ENCODE measurements at regions not wholly inside any gene's neighbourhood (a gene's known extent, or its start where the extent isn't known, plus 50 kb on each side); places are given as distances from the start of the nearest gene placed in this dataset.
"Not testable (repeated sequence)": the region's sequence is repeated elsewhere in the genome, so short reads cannot be mapped to it uniquely, and the experiment has no call there.

DNA sequence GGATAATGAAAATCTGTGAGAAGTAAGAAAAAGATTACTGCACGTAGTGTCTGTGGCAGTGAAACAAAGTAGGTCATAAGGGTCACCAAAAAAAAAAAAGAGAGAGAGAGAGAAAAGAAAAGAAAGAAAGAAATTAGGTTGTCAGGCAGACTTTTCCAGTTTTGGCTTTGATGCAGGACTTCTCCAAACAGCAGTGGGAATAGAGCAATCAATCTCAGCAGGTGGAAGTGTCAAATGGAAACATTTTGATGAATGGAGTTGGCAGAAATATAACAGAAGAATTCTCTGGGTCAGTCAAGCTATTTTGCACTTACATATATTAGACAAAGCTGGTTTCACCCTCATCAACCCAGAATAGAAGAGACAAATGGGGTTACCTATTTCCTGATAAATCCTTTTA, 745.8 kb downstream of the SLC6A15 start:
- TF ChIP-seq, protein P1, sequence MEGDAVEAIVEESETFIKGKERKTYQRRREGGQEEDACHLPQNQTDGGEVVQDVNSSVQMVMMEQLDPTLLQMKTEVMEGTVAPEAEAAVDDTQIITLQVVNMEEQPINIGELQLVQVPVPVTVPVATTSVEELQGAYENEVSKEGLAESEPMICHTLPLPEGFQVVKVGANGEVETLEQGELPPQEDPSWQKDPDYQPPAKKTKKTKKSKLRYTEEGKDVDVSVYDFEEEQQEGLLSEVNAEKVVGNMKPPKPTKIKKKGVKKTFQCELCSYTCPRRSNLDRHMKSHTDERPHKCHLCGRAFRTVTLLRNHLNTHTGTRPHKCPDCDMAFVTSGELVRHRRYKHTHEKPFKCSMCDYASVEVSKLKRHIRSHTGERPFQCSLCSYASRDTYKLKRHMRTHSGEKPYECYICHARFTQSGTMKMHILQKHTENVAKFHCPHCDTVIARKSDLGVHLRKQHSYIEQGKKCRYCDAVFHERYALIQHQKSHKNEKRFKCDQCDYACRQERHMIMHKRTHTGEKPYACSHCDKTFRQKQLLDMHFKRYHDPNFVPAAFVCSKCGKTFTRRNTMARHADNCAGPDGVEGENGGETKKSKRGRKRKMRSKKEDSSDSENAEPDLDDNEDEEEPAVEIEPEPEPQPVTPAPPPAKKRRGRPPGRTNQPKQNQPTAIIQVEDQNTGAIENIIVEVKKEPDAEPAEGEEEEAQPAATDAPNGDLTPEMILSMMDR (IDR thresholded peaks at IDR 0.05; ENCODE audit: unreplicated experiment) = no peak
- Mint-ChIP-seq H3K27me3 (no peaks in the 10 kb centered on the region), H3K4me3 (ENCODE audit: low read depth) (no peak overlapping the region), H3K4me1 (ENCODE audit: low read depth) (peaks cover 9% of the 10 kb centered on the region), H3K36me3 (ENCODE audit: insufficient read depth) (no peaks in the 10 kb centered on the region), H3K9me3 (ENCODE audit: low read depth) (no peaks in the 10 kb centered on the region), H3K27ac (no peak overlapping the region)
- DNase-seq (ENCODE audit: low spot score, unreplicated experiment) = no peak

- H3K36me3 Mint-ChIP-seq (ENCODE audit: insufficient read depth) = no peaks in the 10 kb centered on the region
These were observed 746.5 kb downstream of the SLC6A15 start for GRCh38 chr12:84165998-84166571.

GRCh38 chr12:84161296-84161695, 751.3 kb downstream of the SLC6A15 start:
- no peaks in the 10 kb centered on the region for H3K36me3 Mint-ChIP-seq (ENCODE audit: insufficient read depth)
- H3K9me3 Mint-ChIP-seq (ENCODE audit: low read depth) = no peaks in the 10 kb centered on the region
- H3K4me1 Mint-ChIP-seq (ENCODE audit: low read depth) = peaks cover 2% of the 10 kb centered on the region
- no peaks in the 10 kb centered on the region for H3K27me3 Mint-ChIP-seq
- no peak overlapping the region for H3K4me3 Mint-ChIP-seq (ENCODE audit: low read depth)
- H3K27ac Mint-ChIP-seq = no peak overlapping the region
- DNase-seq (ENCODE audit: low spot score, unreplicated experiment) = no peak
- TF ChIP-seq, protein P1 (IDR thresholded peaks at IDR 0.05; ENCODE audit: unreplicated experiment) = no peak

More at GRCh38 chr12:84165998-84166571, 746.5 kb downstream of the SLC6A15 start:
- TF ChIP-seq, protein P1 (IDR thresholded peaks at IDR 0.05; ENCODE audit: unreplicated experiment) = no peak
- Mint-ChIP-seq H3K27ac (no peak overlapping the region), H3K27me3 (no peaks in the 10 kb centered on the region), H3K9me3 (ENCODE audit: low read depth) (no peaks in the 10 kb centered on the region), H3K4me1 (ENCODE audit: low read depth) (peaks cover 9% of the 10 kb centered on the region), H3K4me3 (ENCODE audit: low read depth) (no peak overlapping the region)
- DNase-seq (ENCODE audit: low spot score, unreplicated experiment) = no peak

DNA sequence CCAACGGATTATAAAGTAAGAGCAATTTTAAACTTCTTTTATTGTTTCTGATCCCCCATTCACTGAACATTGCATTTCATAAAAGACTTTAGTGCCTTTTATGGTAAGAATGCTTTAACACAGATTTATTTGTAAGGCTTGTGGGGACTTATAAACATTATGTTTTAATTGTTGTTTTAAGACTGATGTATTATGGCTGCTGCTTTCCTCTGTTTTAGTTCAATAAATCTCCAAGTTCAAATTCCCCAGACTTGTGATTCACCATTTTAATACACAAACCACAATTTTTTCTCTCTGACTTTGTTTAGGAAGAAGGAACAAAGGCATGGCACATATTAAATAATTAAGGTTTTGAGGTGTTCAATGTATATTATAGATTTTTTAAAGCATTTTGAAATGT, 753.3 kb downstream of the SLC6A15 start:
- H3K36me3 Mint-ChIP-seq (ENCODE audit: insufficient read depth) = no peaks in the 10 kb centered on the region
- no peaks in the 10 kb centered on the region for H3K27me3 Mint-ChIP-seq
- H3K4me1 Mint-ChIP-seq (ENCODE audit: low read depth) = no peaks in the 10 kb centered on the region
- no peak for DNase-seq (ENCODE audit: low spot score, unreplicated experiment)
- TF ChIP-seq, protein P1 (IDR thresholded peaks at IDR 0.05; ENCODE audit: unreplicated experiment) = no peak
- no peaks in the 10 kb centered on the region for H3K9me3 Mint-ChIP-seq (ENCODE audit: low read depth)
- H3K4me3 Mint-ChIP-seq (ENCODE audit: low read depth) = no peak overlapping the region
- H3K27ac Mint-ChIP-seq = no peak overlapping the region

GRCh38 chr12:84157170-84157569, 755.4 kb downstream of the SLC6A15 start:
- H3K27me3 Mint-ChIP-seq = no peaks in the 10 kb centered on the region
- no peak overlapping the region for H3K4me3 Mint-ChIP-seq (ENCODE audit: low read depth)
- no peak overlapping the region for H3K27ac Mint-ChIP-seq
- peaks cover 3% of the 10 kb centered on the region for H3K9me3 Mint-ChIP-seq (ENCODE audit: low read depth)
- no peaks in the 10 kb centered on the region for H3K4me1 Mint-ChIP-seq (ENCODE audit: low read depth)
- TF ChIP-seq, protein P1 (IDR thresholded peaks at IDR 0.05; ENCODE audit: unreplicated experiment) = no peak
- no peak for DNase-seq (ENCODE audit: low spot score, unreplicated experiment)
- no peaks in the 10 kb centered on the region for H3K36me3 Mint-ChIP-seq (ENCODE audit: insufficient read depth)

- not testable (repeated sequence) for H3K36me3 Mint-ChIP-seq (ENCODE audit: insufficient read depth); DNase-seq (ENCODE audit: low spot score, unreplicated experiment); H3K4me1 Mint-ChIP-seq (ENCODE audit: low read depth); H3K4me3 Mint-ChIP-seq (ENCODE audit: low read depth); H3K27ac Mint-ChIP-seq; H3K27me3 Mint-ChIP-seq
- peaks cover 12% of the 10 kb centered on the region for H3K9me3 Mint-ChIP-seq (ENCODE audit: low read depth)
These were observed 757.3 kb downstream of the SLC6A15 start for GRCh38 chr12:84154991-84155930.

DNA sequence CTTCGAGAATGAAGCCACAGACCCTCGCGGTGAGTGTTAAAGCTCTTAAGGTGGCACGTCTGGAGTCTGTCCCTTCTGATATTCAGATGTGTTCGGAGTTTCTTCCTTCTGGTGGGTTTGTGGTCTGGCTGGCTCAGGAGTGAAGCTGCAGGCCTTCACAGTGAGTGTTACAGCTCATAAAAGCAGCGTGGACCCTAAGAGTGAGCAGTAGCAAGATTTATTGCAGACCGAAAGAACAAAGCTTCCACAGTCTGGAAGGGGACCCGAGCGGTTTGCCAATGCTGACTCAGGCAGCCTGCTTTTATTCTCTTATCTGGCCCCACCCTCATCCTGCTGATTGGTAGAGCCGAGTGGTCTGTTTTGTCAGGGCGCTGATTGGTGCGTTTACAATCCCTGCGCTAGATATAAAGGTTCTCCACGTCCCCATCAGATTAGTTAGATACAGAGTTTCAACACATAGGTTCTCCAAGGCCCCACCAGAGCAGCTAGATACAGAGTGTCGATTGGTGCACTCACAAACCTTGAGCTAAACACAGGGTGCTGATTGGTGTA, 758.1 kb downstream of the SLC6A15 start:
- not testable (repeated sequence) for H3K27me3 Mint-ChIP-seq; DNase-seq (ENCODE audit: low spot score, unreplicated experiment); H3K36me3 Mint-ChIP-seq (ENCODE audit: insufficient read depth); H3K4me3 Mint-ChIP-seq (ENCODE audit: low read depth); H3K27ac Mint-ChIP-seq; H3K4me1 Mint-ChIP-seq (ENCODE audit: low read depth)
- peaks cover 15% of the 10 kb centered on the region for H3K9me3 Mint-ChIP-seq (ENCODE audit: low read depth)

All from progenitor cell of endocrine pancreas (in vitro differentiated cells).